Fibroblast of skin of scalp (primary cell): ENCODE measurements at regions not wholly inside any gene's neighbourhood (a gene's known extent, or its start where the extent isn't known, plus 50 kb on each side); places are given as distances from the start of the nearest gene placed in this dataset.

Experiments used
- DNase-seq: peaks from one replicate; pipeline ENCODE4 v3.0.0-alpha.2; 2013

DNA sequence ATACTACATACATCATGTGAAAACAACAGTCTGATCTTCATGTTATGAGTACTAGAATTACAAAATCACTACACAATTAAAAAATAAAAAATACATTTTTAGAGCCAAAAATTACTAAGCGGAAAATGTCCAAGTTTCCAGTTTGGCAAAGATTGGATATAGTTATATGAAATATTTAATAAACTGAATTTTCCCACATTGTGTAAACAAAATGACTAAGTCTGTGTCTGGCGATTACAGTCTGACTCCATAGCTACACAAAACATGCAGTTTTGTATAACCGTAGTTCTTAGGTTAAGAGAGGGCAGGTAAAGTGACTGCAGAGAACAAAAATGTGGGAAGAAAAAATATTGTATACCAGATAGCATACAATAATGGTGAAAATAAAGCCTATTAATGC, 59.2 kb upstream of the TMEM47 start:
- DNase-seq = no peak

DNA sequence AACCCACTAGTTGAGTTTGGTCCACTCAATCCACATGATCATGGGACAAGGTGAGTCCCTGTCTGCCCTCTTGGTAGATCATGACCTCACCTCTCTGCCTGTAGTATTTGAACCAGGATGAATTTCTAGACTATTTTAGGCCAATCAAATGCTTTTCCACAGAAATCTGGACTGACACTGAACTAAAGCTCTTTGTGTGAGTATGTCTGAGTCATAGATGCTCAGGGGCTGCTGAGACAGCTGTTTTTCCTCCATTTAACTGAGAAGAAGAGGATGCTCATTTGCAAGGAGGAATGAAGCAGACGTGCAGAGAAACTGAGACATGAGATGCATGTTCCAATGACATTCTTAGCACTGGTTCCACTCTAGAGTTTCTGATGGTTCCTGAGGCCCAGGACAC, 77.3 kb upstream of the TMEM47 start:
- peak; percentile 11 for DNase-seq

DNA sequence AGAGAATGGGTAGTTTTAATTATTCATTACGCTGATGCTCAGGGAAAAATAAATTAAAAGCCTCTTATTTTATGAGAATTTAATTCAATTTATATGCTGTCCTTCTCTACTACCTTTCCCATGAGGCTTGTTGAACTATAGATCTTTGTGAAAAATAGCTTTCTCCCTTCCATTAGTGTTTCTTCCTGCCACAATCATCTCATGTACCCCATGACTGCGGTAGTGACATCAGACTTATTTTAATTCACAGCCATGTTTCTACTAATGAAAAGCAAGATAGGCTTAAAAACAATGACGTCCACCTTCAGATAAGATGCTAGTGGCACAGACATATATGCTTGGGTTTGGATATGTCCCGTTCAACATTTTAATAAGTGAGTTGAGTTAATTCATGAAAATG, 87.4 kb upstream of the TMEM47 start:
- no peak for DNase-seq

DNA sequence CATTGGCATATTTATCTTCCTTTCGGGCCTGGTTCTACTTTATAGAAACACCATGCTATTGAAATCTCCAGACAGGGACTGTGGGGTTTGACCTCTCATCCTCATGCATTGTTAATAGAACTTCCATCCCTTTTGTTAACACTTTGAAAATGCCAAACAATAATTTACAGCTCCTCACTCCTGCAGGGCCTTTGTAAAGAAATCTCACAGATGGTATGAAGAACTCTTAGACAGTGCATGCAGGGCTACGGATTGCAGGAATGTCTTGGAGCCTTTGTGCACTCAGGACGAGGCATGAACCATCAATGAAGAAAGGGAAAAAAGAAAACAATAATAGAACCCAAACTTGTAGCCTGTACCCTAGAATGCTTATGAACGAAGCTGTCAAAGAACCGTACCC, 92.8 kb upstream of the TMEM47 start:
- no peak for DNase-seq

DNA sequence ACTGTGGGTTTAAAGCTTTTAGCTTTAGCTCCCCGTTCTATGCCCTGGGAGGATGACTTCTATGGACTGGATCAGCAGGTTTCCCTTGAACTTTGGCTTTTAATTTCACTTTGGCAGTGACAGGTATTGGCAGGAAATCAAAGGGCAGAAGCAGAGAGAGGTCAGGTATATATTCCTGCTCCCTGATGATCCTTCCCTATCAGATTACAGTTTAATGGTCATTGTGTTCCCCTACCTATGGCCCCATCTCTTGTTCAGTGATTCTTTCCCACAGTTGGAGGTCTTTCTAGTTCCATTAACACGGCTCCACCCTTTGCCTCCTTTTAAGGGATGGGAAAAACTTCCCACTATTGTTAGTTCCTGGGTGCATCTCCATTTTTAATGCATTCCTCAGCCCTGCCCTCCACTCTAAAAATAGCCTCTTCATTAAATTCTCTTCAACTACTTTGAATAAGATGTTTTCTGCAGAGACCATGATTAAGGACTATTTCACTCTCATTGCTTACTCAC, 107.8 kb upstream of the TMEM47 start:
- DNase-seq = peak; percentile 38

DNA sequence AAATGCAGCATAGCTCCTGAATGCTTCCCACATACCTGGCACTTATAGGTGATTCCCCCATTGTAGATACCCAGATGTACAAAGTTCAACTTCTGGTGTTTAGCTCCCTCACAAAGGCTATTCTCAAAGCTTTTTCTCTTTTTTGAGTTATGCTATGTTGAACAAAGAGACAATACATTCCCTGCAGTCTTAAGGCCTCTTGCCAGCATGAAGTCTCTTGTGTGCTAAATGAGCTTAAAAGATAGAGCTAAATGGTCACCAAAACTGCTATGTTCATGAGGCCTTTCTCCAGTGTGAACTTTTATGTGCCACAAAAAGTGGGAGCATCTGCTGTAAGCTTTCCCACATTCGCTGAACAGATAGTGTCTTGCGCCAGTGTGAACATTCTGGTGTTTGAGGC, 111.2 kb upstream of the TMEM47 start:
- DNase-seq = no peak

DNA sequence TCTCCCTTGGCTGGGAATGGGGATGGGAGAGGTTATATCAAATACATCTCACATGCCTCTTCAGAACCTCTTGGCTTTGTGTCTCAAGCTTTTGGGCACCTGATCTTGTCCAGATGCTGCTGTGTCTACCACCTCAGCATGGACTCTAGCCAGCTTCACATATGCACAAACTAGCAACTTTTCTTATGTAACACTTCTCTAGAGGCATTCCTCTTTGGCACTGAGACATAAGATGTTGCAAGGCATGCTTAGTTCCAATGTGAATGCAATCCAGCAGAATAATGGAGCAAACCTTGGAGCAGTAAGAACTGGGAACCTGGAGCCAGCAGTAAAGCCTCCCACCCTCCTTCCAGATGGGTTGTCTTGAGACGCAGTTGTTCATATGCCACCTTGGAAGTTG, 113.4 kb upstream of the TMEM47 start:
- no peak for DNase-seq

DNA sequence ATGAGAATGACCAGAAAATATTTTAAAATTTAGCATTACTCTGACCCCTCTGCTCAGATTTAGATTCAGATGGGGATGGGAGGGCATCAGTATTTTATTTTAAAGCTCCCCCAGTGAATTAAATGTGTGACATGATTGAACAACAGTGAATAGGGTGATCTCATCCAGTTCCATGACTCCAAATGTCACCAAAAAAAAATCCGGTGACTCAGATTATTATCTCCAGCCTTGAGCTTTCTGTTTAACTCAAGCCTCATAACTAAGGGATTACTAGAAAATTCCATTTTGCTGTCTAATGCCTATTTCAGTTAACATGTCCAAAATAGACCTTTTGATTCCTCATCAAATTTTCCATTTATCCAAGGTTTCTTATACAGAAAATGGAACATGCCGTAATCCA, 121.8 kb upstream of the TMEM47 start:
- peak; percentile 86 for DNase-seq

DNA sequence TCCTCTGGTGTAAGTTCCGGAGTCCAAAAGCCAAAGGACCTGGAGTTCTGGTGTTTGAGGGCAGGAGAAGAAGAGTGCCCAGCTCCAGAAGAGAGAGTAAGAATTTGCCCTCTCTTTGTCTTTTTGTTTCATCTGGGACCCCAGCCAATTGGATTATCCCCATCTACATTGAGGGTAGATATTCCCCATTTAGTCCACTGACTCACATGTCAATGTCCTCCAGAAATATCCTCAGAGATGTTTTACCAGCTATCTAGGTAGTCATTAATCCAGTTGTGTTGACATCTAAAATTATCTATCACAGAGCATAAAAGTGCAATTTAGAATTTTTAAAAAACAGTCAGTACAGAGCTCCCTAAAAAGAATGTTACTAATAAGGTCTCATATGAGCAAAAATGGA, 132.9 kb upstream of the TMEM47 start:
- no peak for DNase-seq

DNA sequence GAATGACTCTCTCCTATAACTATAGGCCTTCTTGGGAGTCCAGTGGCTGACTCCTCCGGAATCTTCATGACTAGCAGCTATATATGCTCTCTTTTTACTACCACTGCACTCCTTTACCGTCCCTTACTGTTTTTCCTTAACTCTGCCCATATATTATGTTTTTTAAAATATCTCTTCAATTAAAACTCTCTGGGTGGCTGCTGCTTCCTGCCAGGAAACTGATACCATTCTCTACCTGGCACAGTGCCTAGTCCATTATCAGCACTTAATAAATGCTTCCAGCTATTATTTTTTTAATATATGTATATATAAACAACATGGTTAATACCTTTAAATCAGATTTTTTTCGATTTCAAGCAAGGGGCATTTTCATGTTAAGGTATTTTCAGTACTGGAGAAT, 136.6 kb upstream of the FAM47B start:
- no peak for DNase-seq

DNA sequence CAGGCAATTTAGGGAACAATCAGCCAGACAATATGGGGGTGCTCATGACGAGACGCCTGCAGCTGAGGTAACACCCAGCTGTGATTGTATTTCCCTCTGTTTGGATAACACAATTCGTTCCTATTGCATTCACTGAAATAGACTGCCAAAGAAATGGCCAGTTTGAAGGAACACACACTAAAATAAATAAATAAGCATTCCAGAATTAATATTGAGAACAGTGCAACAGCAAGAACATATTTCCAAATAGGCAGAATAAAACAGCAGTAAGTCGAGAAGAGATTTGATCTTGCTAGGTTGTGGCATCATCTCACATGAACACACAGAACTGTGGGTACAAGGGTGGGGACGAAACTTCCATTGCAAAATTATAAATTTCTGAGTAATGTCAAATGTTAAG, 133.5 kb upstream of the FAM47B start:
- DNase-seq = no peak

DNA sequence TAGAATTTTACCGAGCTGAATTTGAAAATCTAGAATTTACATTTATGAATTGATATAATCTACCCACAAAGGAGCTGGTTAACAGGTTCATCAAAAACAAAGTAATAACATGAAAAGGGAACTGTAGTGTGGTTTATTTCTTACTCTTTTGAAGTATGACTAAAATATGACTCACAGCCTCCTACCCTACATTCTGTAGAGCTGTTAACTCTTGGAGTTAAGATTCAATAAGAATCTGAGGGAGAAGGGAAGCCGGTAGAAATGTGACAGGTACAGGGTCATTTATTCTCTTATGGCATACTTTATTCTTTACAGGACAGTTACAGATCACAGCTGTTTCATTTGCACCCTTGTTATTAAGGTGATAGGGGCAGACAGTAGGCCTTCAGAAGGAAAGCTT, 132.2 kb upstream of the FAM47B start:
- DNase-seq = peak; percentile 7

DNA sequence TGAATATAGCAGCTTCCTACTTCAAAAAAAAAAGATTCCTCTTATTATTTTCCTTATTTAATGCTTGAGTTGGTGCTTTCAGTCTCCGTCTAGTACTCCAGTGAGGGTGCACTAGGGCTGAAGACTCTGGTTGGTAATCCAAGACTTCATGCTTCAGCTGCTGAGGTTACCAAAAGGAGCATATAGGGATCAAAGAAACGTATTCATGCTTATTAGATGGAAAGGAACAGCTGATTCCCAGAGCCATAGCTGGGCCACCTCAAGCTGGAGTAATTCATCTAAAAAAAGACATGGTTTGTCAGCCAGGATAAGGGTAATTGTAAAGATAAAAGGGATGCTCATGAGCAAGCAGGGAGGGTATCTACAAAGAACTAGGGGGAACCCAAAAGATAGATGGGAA, 131.7 kb upstream of the FAM47B start:
- no peak for DNase-seq

DNA sequence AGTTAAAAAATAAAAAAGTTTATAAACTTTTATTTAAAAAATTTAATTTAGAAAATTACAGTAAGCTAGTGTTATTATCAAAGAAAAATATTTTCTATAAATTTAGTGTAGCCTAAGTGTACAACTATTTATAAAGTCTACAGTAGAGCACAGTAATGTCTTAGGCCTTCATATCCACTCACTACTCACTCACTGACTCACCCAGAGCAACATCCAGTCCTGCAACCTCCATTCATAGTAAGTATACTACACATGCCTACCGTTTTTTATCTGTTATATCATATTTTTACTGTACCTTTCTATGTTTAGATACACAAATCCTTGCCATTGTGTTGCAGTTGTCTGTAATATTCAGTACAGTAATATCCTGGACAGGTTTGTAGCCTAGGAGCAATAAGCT, 129.0 kb upstream of the FAM47B start:
- DNase-seq = peak; percentile 8

DNA sequence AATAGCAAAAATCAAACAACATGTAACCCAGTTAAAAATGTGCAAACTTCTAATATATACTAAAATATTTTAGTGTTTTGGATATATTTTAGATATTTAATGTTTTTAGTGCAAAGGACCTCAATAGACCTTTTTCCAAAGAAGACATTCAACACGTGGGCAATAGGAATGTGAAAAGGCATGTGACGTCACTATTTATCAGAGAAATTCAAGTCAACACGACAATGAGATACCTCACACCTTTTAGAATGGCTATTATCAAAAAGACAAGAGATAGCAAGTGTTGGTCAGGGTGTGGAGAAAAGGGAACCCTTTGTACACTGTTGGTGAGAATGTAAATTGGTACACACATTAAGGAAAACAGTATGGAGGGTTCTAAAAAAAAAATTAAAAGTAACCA, 115.6 kb upstream of the FAM47B start:
- no peak for DNase-seq

DNA sequence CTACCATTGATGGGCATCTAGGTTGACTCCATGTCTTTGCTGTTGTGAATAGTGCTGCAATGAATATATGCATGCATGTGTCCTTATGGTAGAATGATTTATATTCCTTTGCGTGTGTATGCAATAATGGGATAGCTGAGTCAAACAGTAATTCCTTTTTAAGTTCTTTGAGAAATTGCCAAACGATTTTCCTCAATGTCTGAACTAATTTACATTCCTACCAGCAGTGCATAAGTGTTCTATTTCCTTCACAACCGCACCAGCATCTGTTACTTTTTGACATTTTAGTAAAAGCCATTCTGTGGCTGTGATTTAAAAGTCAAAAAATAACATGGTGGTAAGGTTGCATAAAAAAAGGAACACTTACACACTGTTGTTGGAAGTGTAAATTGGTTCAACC, 103.1 kb upstream of the FAM47B start:
- peak; percentile 9 for DNase-seq

DNA sequence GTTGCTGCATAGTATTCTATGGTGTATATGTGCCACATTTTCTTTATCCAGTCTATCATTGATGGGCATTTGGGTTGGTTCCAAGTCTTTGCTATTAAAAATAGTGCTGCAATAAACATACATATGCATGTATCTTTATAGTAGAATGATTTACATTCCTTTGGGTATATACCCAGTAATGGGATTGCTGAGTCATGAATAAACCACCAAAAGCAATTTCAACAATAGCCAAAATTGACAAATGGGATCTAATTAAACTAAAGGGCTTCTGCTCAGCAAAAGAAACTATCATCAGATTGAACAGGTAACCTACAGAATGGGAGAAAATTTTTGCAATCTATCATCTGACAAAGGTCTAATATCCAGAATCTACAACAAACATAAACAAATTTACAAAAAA, 101.4 kb upstream of the FAM47B start:
- DNase-seq = peak; percentile 4

DNA sequence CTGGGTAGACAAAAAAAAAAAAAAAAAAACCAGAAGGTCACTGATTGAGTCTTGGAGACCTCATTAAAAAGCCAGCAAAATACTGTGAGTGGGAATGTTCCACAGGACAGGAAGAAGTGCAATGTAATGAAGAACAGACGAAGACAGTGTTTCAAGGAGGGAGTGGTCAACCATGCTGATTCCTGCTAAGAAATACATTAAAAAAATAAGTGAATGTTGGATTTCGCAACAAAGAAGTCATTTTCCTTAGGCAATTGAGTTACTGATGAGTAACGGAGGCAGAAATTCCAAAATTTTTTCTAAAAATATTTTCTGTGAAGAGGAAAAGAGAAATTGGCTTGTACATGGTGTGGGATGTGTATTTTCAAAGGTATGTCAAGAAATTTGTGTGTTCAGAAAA, 94.3 kb upstream of the FAM47B start:
- peak; percentile 74 for DNase-seq

DNA sequence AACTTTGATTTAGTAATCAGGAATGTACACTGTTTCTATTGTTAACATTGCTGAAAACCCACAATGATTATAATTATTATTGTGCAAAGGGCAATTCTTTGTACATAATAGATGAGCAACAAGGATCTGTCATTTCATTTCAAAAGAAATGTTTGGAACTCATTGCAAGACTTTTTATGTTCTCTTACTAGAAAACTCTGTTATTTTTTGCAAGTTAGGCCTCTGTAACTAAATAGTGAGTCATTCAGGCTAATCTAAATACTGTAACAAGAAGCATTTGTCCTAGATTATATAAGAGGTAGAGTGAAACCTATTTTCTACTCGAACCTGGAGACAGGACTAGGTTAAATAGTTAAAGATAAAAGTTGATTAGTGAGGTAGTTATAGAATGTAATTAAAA, 93.2 kb upstream of the FAM47B start:
- DNase-seq = peak; percentile 24

DNA sequence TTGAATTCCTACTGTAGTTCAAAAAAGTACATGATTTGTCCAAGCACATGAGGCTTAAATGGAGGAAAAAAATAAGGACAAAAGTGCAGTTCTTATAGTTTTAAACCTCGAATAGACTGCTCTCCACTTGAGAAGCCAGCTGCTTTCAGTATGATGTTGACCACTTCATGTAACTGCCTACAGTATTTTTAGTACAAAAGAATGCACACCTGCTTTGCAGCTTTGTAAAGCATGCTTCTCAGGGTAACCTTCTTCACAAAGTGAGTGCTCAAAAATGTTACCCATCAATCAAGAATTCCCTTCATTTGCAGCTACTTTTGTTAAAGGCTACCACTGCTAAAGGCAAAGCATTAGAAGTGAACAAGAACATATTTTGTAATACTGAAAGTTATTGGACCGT, 83.4 kb upstream of the FAM47B start:
- no peak for DNase-seq

DNA sequence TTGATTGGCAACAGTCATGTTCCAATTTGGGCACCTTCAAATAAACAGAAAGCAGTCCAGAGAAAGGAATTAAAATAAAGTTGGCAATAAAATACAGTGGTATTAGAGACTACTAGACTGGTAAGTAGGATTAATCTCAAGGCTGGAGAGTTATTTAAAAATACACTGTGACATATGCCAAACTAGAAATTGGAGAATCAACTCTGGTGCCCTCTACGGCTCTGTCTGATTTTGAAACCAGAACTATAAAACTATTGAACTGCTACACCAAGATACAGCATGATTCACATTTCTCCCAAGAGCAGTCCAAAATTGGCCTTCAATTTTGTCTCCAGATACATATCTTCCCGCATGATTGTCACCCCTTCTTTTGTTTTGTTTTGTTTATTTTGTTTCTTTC, 78.7 kb upstream of the FAM47B start:
- no peak for DNase-seq

DNA sequence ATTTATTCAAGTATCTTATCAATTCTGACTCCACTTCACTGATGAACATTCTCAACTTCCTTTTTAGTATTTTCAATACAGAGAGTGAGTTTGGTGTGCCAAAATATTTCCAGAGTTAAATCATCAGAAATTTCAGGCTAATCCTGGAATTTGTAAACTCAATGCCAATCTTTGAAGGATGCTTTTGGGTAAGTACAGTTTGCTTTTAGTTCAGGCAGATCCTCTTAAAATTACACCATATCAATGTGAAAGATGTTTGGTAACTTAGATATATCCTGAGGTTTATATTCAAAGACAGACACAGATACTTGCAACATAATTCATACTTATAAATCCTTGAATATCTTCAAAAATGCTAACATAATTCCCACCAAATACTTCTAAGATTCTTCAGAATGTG, 76.0 kb upstream of the FAM47B start:
- peak; percentile 60 for DNase-seq

DNA sequence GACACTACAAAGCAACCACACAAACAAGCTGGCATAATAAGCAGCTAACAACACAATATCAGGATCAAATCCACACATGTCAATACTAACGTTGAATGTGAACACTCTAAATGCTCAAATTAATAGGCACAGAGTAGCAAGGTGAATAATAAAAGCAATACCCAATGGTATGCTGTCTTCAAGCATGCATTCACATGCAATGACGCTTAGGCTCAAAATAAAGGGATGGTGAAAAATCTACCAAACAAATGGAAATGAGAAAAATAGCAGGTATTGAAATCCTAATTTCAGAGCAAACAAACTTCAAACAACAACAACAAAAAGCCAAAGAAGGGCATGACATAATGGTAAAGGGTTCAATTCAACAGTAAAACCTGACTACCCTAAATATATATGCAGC, 74.0 kb upstream of the FAM47B start:
- DNase-seq = no peak

DNA sequence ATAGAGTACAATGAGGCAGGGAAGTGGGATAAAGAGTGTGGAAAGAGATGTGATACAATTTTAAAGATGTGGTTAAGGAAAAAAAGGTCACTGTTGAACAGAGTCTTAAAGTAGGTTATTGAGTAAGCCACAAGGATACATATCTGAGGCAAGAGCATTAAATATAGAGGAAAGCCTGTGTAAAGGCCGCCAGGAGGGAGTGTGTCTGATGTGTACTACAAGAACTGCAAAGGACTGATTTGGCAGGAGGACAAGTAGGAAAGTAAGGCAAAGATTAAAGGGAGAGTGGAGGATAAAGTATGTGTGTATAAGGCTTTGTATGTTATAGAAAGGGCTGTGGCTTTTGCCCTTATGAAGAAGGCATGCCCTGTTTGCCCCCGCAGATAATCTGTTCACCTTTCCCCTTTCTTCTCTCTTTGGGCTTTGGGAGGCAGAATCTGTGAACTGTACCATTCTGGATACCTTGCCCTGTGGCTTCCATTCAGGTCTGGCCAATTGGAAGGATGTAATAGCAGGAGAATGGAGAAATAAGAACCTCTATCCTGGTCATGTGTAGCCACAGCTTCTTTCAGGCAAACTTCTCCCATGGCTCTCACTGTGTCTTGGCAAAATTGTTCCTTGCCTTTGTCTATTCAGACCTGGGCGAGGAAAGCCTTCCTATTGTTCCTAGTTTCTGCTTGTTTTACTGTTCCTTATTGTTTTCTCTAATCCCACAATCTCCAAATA, 68.9 kb upstream of the FAM47B start:
- no peak for DNase-seq

DNA sequence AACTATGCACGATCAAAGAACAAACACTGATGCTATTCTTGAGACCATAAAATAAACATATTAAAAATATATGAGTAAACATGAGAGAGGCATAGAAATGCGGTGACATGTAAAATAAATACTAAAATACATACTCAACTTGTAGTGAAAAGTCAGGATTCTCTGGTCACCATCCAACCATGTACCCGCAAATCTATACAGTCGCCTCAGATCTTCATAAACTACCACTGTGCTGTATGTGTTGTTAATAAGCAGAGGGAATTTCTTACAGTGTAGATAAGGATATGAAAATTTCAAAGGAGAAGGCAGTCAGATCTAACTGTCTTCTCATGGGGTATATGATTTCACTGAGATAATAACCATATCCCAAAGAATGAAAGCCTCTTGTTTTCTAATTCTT, 67.8 kb upstream of the FAM47B start:
- no peak for DNase-seq
